ENCODE measurements at regions not wholly inside any gene's neighbourhood (a gene's known extent, or its start where the extent isn't known, plus 50 kb on each side); places are given as distances from the start of the nearest gene placed in this dataset.

GRCh38 chr2:189267925-189268579 lies 88.5 kb upstream of the COL5A2 start:
- DNase-seq (ENCODE audit: low read depth) = peak; percentile 88

DNA sequence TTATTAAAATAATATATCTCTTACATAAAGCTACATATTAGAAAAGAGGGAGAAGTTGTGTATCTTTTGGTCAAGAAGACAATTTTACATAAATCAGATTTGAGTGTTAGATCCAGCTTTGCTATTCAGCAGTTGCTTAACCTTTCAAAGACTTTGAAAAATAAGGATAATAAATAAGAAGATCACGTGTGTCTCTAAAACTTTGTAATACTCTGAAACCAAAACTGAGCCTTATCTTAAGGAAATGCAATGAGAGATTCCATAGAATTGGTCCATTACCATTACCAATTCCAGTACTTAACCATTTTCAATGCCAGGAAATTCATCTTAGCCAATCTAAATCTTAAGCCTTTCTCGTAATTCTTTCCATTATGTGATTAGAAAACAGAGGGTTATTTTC lies 89.2 kb upstream of the COL5A2 start:
- DNase-seq (ENCODE audit: low read depth) = no peak

DNA sequence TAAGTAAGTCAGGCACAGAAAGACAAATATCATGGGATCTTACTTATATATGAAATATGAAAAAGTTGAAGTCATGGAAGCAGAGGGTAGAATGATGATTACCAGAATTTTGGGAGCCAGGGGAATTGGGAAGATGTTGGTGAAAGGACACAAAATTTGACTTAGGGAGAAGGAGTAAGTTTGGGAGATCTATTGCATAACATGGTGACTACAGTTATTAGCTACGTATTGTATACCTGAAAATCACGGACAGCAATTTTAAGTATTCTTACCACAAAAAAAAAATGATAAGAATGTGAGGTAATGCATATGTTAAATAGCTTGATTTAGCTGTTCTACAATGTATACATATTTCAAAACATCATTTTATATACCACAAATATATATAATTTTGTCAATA lies 94.2 kb upstream of the COL5A2 start:
- no peak for DNase-seq (ENCODE audit: low read depth)

GRCh38 chr2:189274361-189274760 lies 94.8 kb upstream of the COL5A2 start:
- DNase-seq (ENCODE audit: low read depth) = no peak

GRCh38 chr2:189276277-189276676 lies 96.7 kb upstream of the COL5A2 start:
- DNase-seq (ENCODE audit: low read depth) = peak; percentile 94

GRCh38 chr2:189281201-189281600 lies 101.6 kb upstream of the COL5A2 start:
- peak; percentile 25 for DNase-seq (ENCODE audit: low read depth)

GRCh38 chr2:189285349-189285748 lies 105.8 kb upstream of the COL5A2 start:
- DNase-seq (ENCODE audit: low read depth) = peak; percentile 75

DNA sequence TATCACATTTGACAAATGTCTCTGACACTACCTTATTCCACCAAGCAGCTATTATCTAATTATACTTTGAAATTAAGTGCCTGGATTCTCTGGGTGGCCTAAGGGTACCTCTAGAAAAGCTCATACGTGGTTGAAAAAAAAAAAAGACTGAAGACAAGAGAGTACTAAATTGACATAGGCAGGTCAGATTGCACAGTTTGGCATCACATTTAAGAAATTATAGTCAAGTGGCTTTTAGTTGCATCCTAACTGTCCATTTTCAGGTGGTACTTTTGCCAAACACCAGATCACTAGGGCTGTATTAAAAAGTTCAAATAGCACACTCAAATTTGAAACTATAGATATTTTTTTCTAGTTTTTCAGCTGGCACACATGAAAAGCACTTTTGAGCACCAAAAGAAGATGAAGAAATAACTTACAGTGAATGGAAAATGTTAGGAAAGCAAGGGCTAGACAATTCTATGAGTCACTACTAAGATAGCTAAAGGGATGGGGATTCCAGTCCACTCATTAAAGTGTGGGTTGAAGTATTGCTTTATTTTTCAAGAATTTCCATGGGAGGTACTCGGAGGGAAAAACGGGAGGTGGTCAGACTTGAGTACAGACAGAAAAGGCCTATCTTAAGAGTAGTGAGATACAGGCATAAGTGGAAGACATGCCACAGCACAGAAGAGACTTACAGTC lies 106.5 kb upstream of the COL5A2 start:
- peak; percentile 95 for DNase-seq (ENCODE audit: low read depth)

GRCh38 chr2:189287363-189287762 lies 107.8 kb upstream of the COL5A2 start:
- no peak for DNase-seq (ENCODE audit: low read depth)

DNA sequence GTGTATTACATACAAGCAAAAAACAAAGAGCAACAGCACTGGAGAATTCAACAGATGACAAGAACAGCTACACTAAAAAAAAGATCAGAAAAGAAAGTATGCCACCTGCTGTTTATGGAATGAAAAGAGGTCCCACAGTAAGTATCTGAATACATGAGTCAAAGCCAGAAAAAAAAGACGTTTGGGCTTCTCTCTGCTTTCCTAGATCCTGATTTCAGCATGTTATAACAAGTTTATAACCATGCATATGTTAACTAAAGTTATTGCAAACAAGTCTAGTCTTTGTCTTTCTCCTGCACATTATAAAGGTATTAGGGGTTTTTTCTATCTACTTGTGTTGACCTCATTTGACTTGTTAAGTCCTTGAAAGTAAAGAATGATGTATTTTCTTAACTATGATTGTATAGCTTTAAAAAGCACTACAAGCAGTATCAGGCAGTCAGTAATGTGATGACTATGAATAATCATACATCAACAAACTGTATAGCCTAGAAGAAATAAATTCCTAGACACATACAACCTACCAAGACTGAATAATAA lies 108.5 kb upstream of the COL5A2 start:
- DNase-seq (ENCODE audit: low read depth) = peak; percentile 86

- no peak for DNase-seq (ENCODE audit: low read depth)
Measured at GRCh38 chr2:189291460-189291859, 111.9 kb upstream of the COL5A2 start.

DNA sequence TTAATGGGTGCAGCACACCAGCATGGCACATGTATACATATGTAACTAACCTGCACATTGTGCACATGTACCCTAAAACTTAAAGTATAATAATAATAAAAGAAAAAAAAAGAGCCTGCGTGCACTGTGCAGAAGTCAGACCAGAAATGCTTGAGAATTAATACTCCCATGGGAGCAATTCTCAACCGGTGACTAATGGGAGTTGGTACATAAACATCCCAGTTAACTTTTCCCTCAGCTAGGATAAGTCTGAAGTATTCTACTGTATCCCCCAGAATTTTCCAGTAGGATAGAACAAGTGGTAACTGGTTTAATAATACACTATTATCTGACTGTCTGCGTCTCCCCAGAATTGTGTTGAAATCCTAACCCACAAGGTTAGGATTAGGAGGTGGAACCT lies 113.6 kb upstream of the COL5A2 start:
- peak; percentile 77 for DNase-seq (ENCODE audit: low read depth)

DNA sequence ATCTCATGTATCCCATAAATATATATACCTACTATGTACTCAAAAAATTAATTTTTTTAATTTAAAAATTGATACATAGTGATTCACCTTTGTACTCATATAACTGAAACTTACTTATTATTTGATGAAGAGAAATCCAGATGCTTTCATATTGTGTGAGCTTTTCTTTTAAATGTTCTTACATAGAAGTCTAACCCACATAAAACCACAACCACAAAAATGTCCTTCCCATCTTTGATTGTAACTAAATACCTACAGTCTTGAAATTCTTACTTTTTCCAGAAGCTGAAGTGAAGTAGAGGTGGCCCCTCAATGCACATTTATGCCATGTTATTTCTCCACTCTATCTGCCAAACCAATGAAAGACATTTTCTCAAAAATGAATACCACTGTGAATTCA lies 117.9 kb upstream of the COL5A2 start:
- DNase-seq (ENCODE audit: low read depth) = peak; percentile 71

DNA sequence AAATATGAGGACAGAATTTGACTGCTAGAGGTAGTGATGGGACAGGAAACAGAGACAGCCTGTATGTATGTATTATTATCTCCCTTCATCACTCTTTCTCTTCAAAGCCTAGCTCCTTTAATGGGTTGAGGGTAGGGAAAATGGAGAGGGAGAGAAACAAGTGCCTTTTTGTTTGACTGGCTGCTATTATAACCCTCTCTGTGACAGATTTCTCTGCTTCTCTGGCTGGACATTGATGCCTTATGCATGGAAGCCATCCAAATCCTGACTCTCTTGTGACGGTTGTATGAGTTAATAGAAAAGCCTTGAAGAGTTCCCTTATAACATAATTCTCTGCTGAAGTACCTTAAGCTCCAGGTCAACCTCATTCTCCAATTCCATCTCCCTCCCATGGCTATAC lies 118.5 kb upstream of the COL5A2 start:
- peak; percentile 17 for DNase-seq (ENCODE audit: low read depth)

- peak; percentile 63 for DNase-seq (ENCODE audit: low read depth)
Measured at GRCh38 chr2:189298481-189298880, 118.9 kb upstream of the COL5A2 start.

DNA sequence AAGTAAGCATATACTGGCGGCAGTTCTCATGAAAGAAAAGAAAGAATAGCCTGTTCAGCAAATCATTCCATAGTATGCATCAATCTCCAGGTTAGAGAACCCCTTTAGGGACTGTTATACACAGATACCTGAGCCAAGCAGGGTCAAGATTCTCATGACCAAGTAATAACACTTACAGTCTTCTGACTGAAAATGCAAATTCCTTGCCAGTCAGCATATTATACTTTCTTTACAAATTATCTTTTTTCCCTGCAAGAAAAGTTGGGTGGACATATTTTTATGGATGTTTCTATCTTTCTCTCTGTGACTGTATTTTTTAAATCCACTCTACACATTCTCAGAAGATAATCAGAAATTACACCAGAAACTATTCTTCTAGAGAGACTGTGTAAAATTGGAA lies 120.4 kb upstream of the COL5A2 start:
- no peak for DNase-seq (ENCODE audit: low read depth)

GRCh38 chr2:189300916-189301315 lies 121.4 kb upstream of the COL5A2 start:
- no peak for DNase-seq (ENCODE audit: low read depth)

DNA sequence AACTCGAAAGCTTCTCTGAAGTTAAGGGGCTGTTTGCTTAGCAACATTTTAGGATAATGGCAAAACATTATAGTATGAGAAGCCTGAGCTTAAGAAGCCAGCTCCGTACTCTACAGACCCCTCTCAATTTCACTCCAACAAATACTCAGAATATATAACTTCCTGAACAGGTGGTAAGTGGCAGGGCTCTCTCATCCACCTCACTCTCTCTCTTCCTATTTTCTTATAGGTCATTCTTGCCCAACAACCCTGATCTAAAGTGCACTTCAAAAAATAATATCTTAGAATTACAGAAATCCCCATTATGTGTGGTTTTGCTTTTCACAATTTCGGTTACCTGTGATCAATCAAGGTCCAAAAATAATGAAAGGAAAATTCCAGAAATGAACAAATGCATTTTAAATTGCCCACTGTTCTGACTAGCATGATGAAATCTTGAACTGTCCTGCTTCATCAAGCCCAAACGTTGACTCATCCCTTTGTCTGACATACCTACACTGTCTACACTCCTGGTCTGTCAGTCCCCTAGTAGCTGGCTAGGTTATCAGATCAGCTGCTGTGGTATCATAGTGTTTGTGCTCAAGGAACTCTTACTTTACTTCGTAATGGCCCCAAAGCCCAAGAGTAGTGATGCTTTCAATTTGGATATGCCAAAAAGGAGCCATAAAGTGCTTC lies 122.8 kb upstream of the COL5A2 start:
- DNase-seq (ENCODE audit: low read depth) = peak; percentile 21

- no peak for DNase-seq (ENCODE audit: low read depth)
Measured at GRCh38 chr2:189304360-189304759, 124.8 kb upstream of the COL5A2 start.

DNA sequence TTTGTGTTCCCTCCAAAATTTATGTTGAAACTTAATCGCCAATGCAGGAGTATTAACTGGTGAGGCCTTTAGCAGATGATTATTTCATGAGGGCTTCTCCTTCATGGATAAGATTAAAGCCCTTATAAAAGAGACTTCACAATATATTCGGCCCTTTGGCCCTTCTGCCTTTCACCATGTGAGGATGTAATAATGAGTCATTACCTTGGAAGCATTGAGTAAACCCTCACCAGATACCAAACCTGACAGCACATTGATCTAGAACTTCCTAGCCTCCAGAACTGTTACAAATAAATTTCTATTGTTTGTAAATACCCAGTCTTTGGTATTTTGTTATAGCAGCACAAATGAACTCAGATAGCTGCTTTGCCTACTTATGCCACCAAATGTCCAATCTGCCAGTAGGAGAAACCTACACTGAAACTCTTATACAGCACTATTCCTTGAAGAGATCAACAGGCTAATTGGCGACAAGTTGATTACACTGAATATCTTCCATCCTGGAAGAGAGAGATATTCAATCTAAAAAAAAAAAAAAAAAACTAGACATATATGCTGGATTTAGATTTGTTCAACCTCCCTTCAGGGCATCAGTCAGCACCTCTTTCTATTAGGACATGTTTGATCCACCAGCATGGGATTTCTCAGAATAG lies 125.9 kb upstream of the COL5A2 start:
- DNase-seq (ENCODE audit: low read depth) = peak; percentile 56

DNA sequence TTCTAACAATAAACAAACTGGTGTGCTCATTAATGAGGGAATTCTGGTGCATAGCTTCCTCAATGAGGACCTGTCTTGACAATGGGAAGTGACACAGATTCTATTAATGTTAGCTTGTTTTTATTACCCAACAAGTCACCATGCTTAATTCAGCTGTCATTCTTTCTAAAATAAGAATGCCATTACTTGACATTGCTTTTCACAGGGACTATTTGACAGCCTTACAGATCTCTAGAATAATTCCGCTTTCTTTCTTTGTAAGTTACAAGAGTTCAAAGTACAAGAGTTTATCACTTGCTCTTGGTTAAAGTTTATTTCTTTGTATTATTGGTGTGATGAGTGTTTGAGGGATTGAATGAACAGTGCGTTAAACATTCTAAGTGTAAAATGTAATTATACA lies 127.0 kb upstream of the COL5A2 start:
- peak; percentile 38 for DNase-seq (ENCODE audit: low read depth)

GRCh38 chr2:189308056-189308790 lies 128.7 kb upstream of the COL5A2 start:
- DNase-seq (ENCODE audit: low read depth) = no peak

Data from EH (cell line).